GM19025 (cell line): ENCODE measurements at regions not wholly inside any gene's neighbourhood (a gene's known extent, or its start where the extent isn't known, plus 50 kb on each side); places are given as distances from the start of the nearest gene placed in this dataset.

Source experiments
- ATAC-seq: cut with Tn5 transposase; IDR thresholded peaks from one replicate; pipeline ENCODE4 v1.9.1; 2021; ENCODE audit warnings: mild to moderate bottlenecking, low read depth, moderate library complexity; ENCODE audit not compliant: unreplicated experiment

GRCh38 chr2:223222397-223222796, 170.4 kb downstream of the KCNE4 start:
- ATAC-seq = no peak

GRCh38 chr2:223223156-223223555, 171.2 kb downstream of the KCNE4 start:
- no peak for ATAC-seq

- no peak for ATAC-seq
Measured at GRCh38 chr2:223225266-223225665, 173.3 kb downstream of the KCNE4 start.

GRCh38 chr2:223226264-223226663, 174.3 kb downstream of the KCNE4 start:
- no peak for ATAC-seq

GRCh38 chr2:223227338-223227737, 175.3 kb downstream of the KCNE4 start:
- ATAC-seq = no peak

GRCh38 chr2:223228871-223229270, 176.9 kb downstream of the KCNE4 start:
- no peak for ATAC-seq

GRCh38 chr2:223230352-223230751, 178.4 kb downstream of the KCNE4 start:
- ATAC-seq = no peak

GRCh38 chr2:223232285-223232684, 180.3 kb downstream of the KCNE4 start:
- ATAC-seq = no peak

GRCh38 chr2:223232896-223233295, 180.9 kb downstream of the KCNE4 start:
- no peak for ATAC-seq

GRCh38 chr2:223235986-223236385, 184.0 kb downstream of the KCNE4 start:
- no peak for ATAC-seq

GRCh38 chr2:223238301-223238700, 186.3 kb downstream of the KCNE4 start:
- ATAC-seq = no peak

- no peak for ATAC-seq
Measured at GRCh38 chr2:223243233-223243632, 191.2 kb downstream of the KCNE4 start.

GRCh38 chr2:223247136-223247535, 195.1 kb downstream of the KCNE4 start:
- no peak for ATAC-seq

- no peak for ATAC-seq
Measured at GRCh38 chr2:223251656-223252229, 199.8 kb downstream of the KCNE4 start.

GRCh38 chr2:223260681-223261080, 208.7 kb downstream of the KCNE4 start:
- ATAC-seq = no peak

GRCh38 chr2:223262946-223263345, 211.0 kb downstream of the KCNE4 start:
- ATAC-seq = no peak

GRCh38 chr2:223264541-223265193, 212.7 kb downstream of the KCNE4 start:
- no peak for ATAC-seq

GRCh38 chr2:223267160-223267951, 215.4 kb downstream of the KCNE4 start:
- no peak for ATAC-seq

GRCh38 chr2:223269386-223269785, 217.4 kb downstream of the KCNE4 start:
- no peak for ATAC-seq

GRCh38 chr2:223270548-223270947, 218.6 kb downstream of the KCNE4 start:
- no peak for ATAC-seq

- no peak for ATAC-seq
Measured at GRCh38 chr2:223273995-223274394, 222.0 kb downstream of the KCNE4 start.

- no peak for ATAC-seq
Measured at GRCh38 chr2:223282221-223282620, 230.2 kb downstream of the KCNE4 start.
